Cardiac muscle cell (in vitro differentiated cells and primary cell): ENCODE measurements at regions not wholly inside any gene's neighbourhood (a gene's known extent, or its start where the extent isn't known, plus 50 kb on each side); places are given as distances from the start of the nearest gene placed in this dataset.

Experiments used
- DNase-seq, 2 donors: peaks; one replicate each; pipeline versions ENCODE4 v3.0.0 to v3.0.0-alpha.2; 2010 to 2017; ENCODE audit warnings: low read depth in 1 of 2, low spot score in 1 of 2
- H3K27ac ChIP-seq: fragments of 200-600 bp; sonication (generic); 2 replicates; pipeline ENCODE4 v1.5.1; 2016
- H3K27me3 ChIP-seq: fragments of 200-600 bp; sonication (generic); 2 replicates; pipeline ENCODE4 v1.6.0; 2016; ENCODE audit warnings: control low read depth
- H3K36me3 ChIP-seq: fragments of 200-600 bp; sonication (generic); 2 replicates; pipeline ENCODE4 v1.5.1; 2016; ENCODE audit warnings: control low read depth
- H3K4me1 ChIP-seq: fragments of 200-600 bp; sonication (generic); 2 replicates; pipeline ENCODE4 v1.8.1; 2017; ENCODE audit warnings: low read depth, mild to moderate bottlenecking, mixed run types
- H3K4me3 ChIP-seq: fragments of 200-600 bp; sonication (generic); 2 replicates; pipeline ENCODE4 v1.5.1; 2016; ENCODE audit warnings: mild to moderate bottlenecking
- H3K9me3 ChIP-seq: fragments of 200-600 bp; sonication (generic); 2 replicates; pipeline ENCODE4 v1.5.1; 2017; ENCODE audit warnings: low read depth, mild to moderate bottlenecking, control low read depth
- TF ChIP-seq, protein P1 (sequence below): IDR thresholded peaks from 2 replicates; pipeline ENCODE4 v1.5.1; 2012; ENCODE audit warnings: low read depth, mild to moderate bottlenecking, low read length

DNA sequence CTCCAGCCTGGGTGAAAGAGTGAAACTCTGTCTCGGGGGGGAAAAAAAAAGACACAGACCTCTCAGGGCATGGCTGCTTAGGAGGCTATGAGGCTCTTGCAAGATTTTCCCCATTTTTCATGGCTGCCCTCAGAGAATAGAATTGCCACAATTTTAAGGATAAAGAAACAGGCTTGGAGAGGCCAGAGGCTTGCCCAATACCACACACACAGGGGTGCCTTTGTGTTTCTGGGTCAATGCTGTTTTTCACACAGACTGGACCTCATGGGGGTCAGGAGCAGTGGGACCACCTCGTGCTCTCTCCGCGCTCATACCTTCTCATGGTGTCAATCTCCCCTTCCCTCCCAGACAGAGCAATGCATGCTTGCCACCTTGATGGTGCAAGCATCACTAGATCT lies 65.4 kb upstream of the ST3GAL5 start:
- Histone ChIP-seq H3K36me3 (no peaks in the 10 kb centered on the region), H3K4me3 (no peak overlapping the region), H3K9me3 (no peaks in the 10 kb centered on the region), H3K27ac (no peak overlapping the region), H3K27me3 (no peaks in the 10 kb centered on the region), H3K4me1 (peaks cover 3% of the 10 kb centered on the region)
- TF ChIP-seq, protein P1, sequence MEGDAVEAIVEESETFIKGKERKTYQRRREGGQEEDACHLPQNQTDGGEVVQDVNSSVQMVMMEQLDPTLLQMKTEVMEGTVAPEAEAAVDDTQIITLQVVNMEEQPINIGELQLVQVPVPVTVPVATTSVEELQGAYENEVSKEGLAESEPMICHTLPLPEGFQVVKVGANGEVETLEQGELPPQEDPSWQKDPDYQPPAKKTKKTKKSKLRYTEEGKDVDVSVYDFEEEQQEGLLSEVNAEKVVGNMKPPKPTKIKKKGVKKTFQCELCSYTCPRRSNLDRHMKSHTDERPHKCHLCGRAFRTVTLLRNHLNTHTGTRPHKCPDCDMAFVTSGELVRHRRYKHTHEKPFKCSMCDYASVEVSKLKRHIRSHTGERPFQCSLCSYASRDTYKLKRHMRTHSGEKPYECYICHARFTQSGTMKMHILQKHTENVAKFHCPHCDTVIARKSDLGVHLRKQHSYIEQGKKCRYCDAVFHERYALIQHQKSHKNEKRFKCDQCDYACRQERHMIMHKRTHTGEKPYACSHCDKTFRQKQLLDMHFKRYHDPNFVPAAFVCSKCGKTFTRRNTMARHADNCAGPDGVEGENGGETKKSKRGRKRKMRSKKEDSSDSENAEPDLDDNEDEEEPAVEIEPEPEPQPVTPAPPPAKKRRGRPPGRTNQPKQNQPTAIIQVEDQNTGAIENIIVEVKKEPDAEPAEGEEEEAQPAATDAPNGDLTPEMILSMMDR, result no peak
- no peak for DNase-seq

GRCh38 chr2:85953476-85953875 lies 64.7 kb upstream of the ST3GAL5 start:
- DNase-seq, result no peak
- H3K4me1 ChIP-seq, result peaks cover 4% of the 10 kb centered on the region
- H3K27ac ChIP-seq, result no peak overlapping the region
- TF ChIP-seq, protein P1, result no peak
- no peaks in the 10 kb centered on the region for H3K36me3 ChIP-seq
- no peak overlapping the region for H3K4me3 ChIP-seq
- no peaks in the 10 kb centered on the region for H3K27me3 ChIP-seq
- H3K9me3 ChIP-seq, result no peaks in the 10 kb centered on the region

DNA sequence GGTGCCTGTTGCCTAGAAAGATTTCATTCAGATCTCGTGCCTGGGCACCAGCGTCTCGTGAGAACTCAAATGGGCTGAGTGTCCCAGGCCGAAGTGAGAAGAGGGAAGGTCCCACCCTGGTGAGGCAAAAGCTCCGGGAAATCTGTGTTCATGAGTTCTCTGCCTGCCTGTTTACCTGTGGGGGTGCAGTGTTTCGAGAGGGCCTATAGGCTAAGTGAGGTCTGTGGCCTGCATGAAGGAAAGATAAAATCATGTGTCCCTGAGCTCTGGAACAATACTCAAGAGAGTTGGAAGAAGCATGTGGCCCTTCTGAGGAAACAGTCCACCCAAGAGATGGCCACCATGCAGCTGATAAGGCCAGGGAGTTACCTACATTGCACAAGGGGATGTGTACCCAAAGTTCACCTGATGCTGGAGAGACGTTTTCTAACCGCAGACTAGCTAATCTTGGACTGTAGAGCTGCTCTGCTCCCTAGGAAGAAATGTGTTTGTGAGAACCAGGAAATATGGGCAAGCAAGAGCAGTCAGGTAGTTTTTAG lies 63.5 kb upstream of the ST3GAL5 start:
- H3K27me3 ChIP-seq, result no peaks in the 10 kb centered on the region
- peaks cover 4% of the 10 kb centered on the region for H3K4me1 ChIP-seq
- H3K9me3 ChIP-seq, result no peaks in the 10 kb centered on the region

DNA sequence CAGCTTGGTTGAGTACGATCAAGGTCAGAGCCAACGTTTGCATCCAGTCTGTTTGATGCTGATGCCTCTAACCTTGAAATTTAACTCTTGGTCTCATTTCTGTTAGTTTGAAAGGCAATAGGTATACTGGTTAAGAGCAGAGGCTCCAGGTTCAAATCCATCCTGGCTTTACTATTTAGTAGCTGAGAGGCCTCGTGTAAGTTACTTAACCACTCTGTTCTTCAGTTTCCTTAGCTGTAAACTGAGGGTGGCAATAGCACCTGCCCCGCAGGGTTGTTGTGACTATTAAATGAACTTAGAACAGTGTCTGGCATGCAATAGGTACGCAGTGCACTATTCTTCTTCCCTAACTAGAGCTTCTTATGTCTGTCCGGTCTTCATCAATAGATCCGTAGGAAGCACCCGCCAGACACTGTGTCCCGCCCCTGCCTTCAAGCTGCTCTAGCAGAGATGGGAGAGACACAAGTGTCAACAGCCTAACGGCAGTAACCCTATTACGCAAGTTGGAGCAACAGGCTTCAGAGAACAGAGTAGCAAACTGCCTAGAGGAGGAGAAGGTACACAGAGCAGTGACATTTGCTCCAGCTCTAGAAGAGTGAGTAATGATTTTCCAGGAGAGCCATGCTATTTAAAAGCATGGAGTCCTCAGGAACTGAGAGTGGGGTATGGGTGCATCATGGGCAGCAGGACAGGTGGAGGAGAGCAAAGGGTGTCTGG lies 62.7 kb upstream of the ST3GAL5 start:
- no peaks in the 10 kb centered on the region for H3K9me3 ChIP-seq
- TF ChIP-seq, protein P1, result no peak
- no peaks in the 10 kb centered on the region for H3K36me3 ChIP-seq
- peaks cover 4% of the 10 kb centered on the region for H3K4me1 ChIP-seq
- no peak overlapping the region for H3K4me3 ChIP-seq
- H3K27me3 ChIP-seq, result no peaks in the 10 kb centered on the region
- DNase-seq, result no peak
- no peak overlapping the region for H3K27ac ChIP-seq

More for the DNA sequence above, 63.5 kb upstream of the ST3GAL5 start:
- Histone ChIP-seq H3K4me3 (no peak overlapping the region), H3K27ac (no peak overlapping the region), H3K36me3 (no peaks in the 10 kb centered on the region)
- TF ChIP-seq, protein P1, result no peak
- no peak for DNase-seq

DNA sequence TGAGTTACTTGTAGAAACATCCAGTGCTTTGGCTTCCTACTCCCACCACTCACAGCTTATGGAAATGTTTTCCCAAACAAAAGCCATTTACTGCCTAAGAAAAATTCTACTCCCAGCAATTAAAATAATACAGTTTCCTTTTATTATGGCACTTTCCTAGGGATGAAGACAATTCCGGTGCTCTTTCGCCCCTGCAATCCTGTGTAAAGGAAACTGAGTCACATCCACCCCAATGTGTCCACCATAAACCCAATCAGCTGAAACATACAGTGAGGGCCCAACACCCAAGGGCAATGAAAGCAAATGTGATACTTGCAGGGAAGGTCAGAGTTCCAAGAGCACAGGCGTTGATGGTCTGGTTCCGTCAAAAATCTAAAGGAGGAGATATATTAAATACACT lies 62.0 kb upstream of the ST3GAL5 start:
- Histone ChIP-seq H3K36me3 (no peaks in the 10 kb centered on the region), H3K4me1 (peaks cover 4% of the 10 kb centered on the region), H3K9me3 (no peaks in the 10 kb centered on the region), H3K27me3 (no peaks in the 10 kb centered on the region), H3K4me3 (no peak overlapping the region), H3K27ac (no peak overlapping the region)
- TF ChIP-seq, protein P1, result no peak
- no peak for DNase-seq
